ENCODE measurements at regions not wholly inside any gene's neighbourhood (a gene's known extent, or its start where the extent isn't known, plus 50 kb on each side); places are given as distances from the start of the nearest gene placed in this dataset.

GRCh38 chr4:124541652-124542420 lies 170.7 kb downstream of the ANKRD50 start:
- no peaks in the 10 kb centered on the region for H3K4me1 ChIP-seq
- TF ChIP-seq POLR2A (IDR thresholded peaks at IDR 0.05), result no peak
- no peak for TF ChIP-seq CTCF (IDR thresholded peaks at IDR 0.05)
- H3K27ac ChIP-seq, result no peak overlapping the region
- H3K4me3 ChIP-seq, result no peak overlapping the region
- no peaks in the 10 kb centered on the region for H3K27me3 ChIP-seq
- DNase-seq, result no peak
- no peaks in the 10 kb centered on the region for H3K9me3 ChIP-seq
- H3K36me3 ChIP-seq, result no peaks in the 10 kb centered on the region

- no peaks in the 10 kb centered on the region for H3K36me3 ChIP-seq
- no peak overlapping the region for H3K4me3 ChIP-seq
- TF ChIP-seq CTCF (IDR thresholded peaks at IDR 0.05), result no peak
- TF ChIP-seq POLR2A (IDR thresholded peaks at IDR 0.05), result no peak
- no peak overlapping the region for H3K27ac ChIP-seq
- no peak for DNase-seq
- no peaks in the 10 kb centered on the region for H3K9me3 ChIP-seq
- H3K27me3 ChIP-seq, result no peaks in the 10 kb centered on the region
- no peaks in the 10 kb centered on the region for H3K4me1 ChIP-seq
Observed at GRCh38 chr4:124555959-124556358, 156.6 kb downstream of the ANKRD50 start.

- Histone ChIP-seq H3K27me3 (no peaks in the 10 kb centered on the region), H3K4me3 (no peak overlapping the region), H3K36me3 (no peaks in the 10 kb centered on the region), H3K9me3 (no peaks in the 10 kb centered on the region), H3K4me1 (no peaks in the 10 kb centered on the region), H3K27ac (no peak overlapping the region)
- DNase-seq, result no peak
- TF ChIP-seq CTCF (IDR thresholded peaks at IDR 0.05) (no peak), POLR2A (IDR thresholded peaks at IDR 0.05) (no peak)
Observed at GRCh38 chr4:124564121-124564520, 148.4 kb downstream of the ANKRD50 start.

- Histone ChIP-seq H3K27me3 (no peaks in the 10 kb centered on the region), H3K36me3 (no peaks in the 10 kb centered on the region), H3K4me3 (no peak overlapping the region), H3K9me3 (no peaks in the 10 kb centered on the region), H3K27ac (no peak overlapping the region), H3K4me1 (no peaks in the 10 kb centered on the region)
- no peak for DNase-seq
- TF ChIP-seq CTCF (IDR thresholded peaks at IDR 0.05), result no peak
Observed at GRCh38 chr4:124565371-124565770, 147.2 kb downstream of the ANKRD50 start.

GRCh38 chr4:124566030-124566429 lies 146.5 kb downstream of the ANKRD50 start:
- no peak for DNase-seq
- H3K4me3 ChIP-seq, result no peak overlapping the region
- no peak overlapping the region for H3K27ac ChIP-seq
- no peaks in the 10 kb centered on the region for H3K36me3 ChIP-seq
- no peaks in the 10 kb centered on the region for H3K27me3 ChIP-seq
- no peak for TF ChIP-seq CTCF (IDR thresholded peaks at IDR 0.05)
- no peak for TF ChIP-seq POLR2A (IDR thresholded peaks at IDR 0.05)
- no peaks in the 10 kb centered on the region for H3K9me3 ChIP-seq
- no peaks in the 10 kb centered on the region for H3K4me1 ChIP-seq

GRCh38 chr4:124573056-124573455 lies 139.5 kb downstream of the ANKRD50 start:
- no peak overlapping the region for H3K27ac ChIP-seq
- no peaks in the 10 kb centered on the region for H3K27me3 ChIP-seq
- no peaks in the 10 kb centered on the region for H3K4me1 ChIP-seq
- TF ChIP-seq CTCF (IDR thresholded peaks at IDR 0.05), result no peak
- no peak for TF ChIP-seq POLR2A (IDR thresholded peaks at IDR 0.05)
- DNase-seq, result no peak
- no peaks in the 10 kb centered on the region for H3K9me3 ChIP-seq
- H3K36me3 ChIP-seq, result no peaks in the 10 kb centered on the region
- no peak overlapping the region for H3K4me3 ChIP-seq
